ENCODE measurements at regions not wholly inside any gene's neighbourhood (a gene's known extent, or its start where the extent isn't known, plus 50 kb on each side); places are given as distances from the start of the nearest gene placed in this dataset.

GRCh38 chrX:125742811-125743210, 423.1 kb downstream of the TEX13C start:
- TF ChIP-seq, protein P1, sequence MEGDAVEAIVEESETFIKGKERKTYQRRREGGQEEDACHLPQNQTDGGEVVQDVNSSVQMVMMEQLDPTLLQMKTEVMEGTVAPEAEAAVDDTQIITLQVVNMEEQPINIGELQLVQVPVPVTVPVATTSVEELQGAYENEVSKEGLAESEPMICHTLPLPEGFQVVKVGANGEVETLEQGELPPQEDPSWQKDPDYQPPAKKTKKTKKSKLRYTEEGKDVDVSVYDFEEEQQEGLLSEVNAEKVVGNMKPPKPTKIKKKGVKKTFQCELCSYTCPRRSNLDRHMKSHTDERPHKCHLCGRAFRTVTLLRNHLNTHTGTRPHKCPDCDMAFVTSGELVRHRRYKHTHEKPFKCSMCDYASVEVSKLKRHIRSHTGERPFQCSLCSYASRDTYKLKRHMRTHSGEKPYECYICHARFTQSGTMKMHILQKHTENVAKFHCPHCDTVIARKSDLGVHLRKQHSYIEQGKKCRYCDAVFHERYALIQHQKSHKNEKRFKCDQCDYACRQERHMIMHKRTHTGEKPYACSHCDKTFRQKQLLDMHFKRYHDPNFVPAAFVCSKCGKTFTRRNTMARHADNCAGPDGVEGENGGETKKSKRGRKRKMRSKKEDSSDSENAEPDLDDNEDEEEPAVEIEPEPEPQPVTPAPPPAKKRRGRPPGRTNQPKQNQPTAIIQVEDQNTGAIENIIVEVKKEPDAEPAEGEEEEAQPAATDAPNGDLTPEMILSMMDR (IDR thresholded peaks at IDR 0.05; ENCODE audit: low read depth, low read length) = no peak
- Histone ChIP-seq H3K36me3 (no peaks in the 10 kb centered on the region), H3K27ac (no peak overlapping the region), H3K9me3 (ENCODE audit: severe bottlenecking) (no peaks in the 10 kb centered on the region), H3K27me3 (ENCODE audit: insufficient read depth, low read depth, severe bottlenecking) (no peaks in the 10 kb centered on the region), H3K4me3 (ENCODE audit: low read depth, low read length) (no peak overlapping the region)
- no peak for DNase-seq

- Histone ChIP-seq H3K27me3 (ENCODE audit: insufficient read depth, low read depth, severe bottlenecking) (peaks cover 4% of the 10 kb centered on the region), H3K36me3 (no peaks in the 10 kb centered on the region), H3K27ac (no peak overlapping the region), H3K9me3 (ENCODE audit: severe bottlenecking) (no peaks in the 10 kb centered on the region), H3K4me3 (ENCODE audit: low read depth, low read length) (no peak overlapping the region)
- TF ChIP-seq, protein P1 (IDR thresholded peaks at IDR 0.05; ENCODE audit: low read depth, low read length) = no peak
- no peak for DNase-seq
Measured at GRCh38 chrX:125744914-125745313, 421.2 kb downstream of the DCAF12L2 start.

DNA sequence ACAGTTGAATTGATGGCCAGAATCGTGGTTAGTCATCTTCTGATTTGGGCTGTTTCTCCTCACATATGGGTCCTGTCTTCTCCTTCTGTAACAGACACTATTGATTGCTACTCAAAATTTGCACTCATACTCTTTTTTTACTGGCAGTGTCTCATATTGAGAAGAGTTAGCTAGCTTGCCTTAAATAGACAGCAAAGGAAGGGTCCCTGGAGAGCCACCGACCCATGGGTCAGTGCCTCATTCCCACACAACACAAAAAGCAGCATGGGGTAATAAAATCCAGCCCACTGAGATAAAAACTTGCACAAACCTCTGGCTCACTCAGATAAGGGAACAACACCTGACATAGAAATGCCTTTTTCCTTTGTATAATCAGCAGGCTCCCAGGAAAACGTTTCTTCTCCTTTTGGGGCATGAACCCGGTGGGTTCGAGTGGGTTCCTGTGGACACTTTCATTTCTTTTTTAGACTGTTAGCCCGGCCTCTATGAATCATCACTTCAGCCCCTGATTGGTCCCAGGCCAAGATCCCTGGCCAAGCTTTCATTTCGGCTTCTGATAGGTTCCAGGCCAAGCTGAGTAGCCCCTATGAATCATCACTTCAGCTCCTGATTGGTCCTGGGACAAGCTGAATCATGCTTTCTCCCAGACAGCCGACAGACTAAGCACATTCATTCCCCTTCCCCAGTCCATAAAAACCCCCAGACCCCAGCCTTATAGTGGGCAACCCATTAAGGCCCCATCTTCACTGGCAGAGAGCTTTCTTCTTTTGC, 408.1 kb downstream of the DCAF12L2 start:
- DNase-seq = no peak
- Histone ChIP-seq H3K27me3 (ENCODE audit: insufficient read depth, low read depth, severe bottlenecking) (peaks cover 25% of the 10 kb centered on the region), H3K4me3 (ENCODE audit: low read depth, low read length) (no peak overlapping the region), H3K27ac (no peak overlapping the region), H3K9me3 (ENCODE audit: severe bottlenecking) (no peaks in the 10 kb centered on the region), H3K36me3 (no peaks in the 10 kb centered on the region)
- TF ChIP-seq, protein P1 (IDR thresholded peaks at IDR 0.05; ENCODE audit: low read depth, low read length) = no peak

DNA sequence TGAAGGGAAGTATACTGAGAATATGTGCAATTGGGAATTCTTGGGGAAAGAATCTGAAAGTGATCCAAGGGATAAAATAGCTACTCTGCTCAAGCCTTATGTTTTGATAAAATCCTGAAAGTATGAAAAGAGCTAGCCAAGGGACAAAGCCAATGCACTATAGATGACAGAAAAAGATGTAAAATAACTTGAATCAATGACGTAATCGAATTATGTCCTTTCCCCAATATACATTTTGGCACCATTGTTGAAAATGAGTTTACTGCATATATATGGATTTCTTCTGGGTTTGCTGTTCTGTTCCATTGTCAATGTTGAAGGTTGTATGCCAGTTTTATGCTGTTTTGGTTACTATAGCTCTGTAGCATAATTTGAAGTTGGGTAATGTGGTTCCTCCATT, 407.3 kb downstream of the DCAF12L2 start:
- no peak for DNase-seq
- TF ChIP-seq, protein P1 (IDR thresholded peaks at IDR 0.05; ENCODE audit: low read depth, low read length) = no peak
- no peaks in the 10 kb centered on the region for H3K36me3 ChIP-seq
- no peak overlapping the region for H3K4me3 ChIP-seq (ENCODE audit: low read depth, low read length)
- H3K9me3 ChIP-seq (ENCODE audit: severe bottlenecking) = no peaks in the 10 kb centered on the region
- no peak overlapping the region for H3K27ac ChIP-seq
- peaks cover 25% of the 10 kb centered on the region for H3K27me3 ChIP-seq (ENCODE audit: insufficient read depth, low read depth, severe bottlenecking)

GRCh38 chrX:125762954-125763353, 403.1 kb downstream of the DCAF12L2 start:
- H3K36me3 ChIP-seq = no peaks in the 10 kb centered on the region
- no peak overlapping the region for H3K4me3 ChIP-seq (ENCODE audit: low read depth, low read length)
- TF ChIP-seq, protein P1 (IDR thresholded peaks at IDR 0.05; ENCODE audit: low read depth, low read length) = no peak
- no peak for DNase-seq
- peaks cover 20% of the 10 kb centered on the region for H3K27me3 ChIP-seq (ENCODE audit: insufficient read depth, low read depth, severe bottlenecking)
- no peak overlapping the region for H3K27ac ChIP-seq
- H3K9me3 ChIP-seq (ENCODE audit: severe bottlenecking) = no peaks in the 10 kb centered on the region

DNA sequence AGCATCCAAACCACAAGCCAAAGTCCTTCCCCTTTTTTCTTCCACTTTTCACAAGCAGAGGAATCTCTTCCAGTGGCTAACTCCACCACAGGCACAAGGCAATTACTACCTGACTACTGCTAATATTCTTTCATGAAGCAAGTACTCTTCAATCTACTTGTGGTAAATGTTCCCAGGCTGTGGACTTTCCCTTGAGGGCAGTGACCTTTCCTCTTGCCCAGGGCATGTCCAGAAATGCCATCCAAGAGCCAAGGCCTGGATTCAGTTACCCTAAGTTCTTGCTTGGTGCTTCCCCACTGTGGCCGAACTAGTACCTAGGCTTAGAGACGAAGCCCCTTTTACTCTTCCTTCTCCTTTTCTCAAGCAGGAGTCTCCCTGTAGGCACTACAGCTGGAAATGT, 400.7 kb downstream of the DCAF12L2 start:
- no peak for DNase-seq
- no peaks in the 10 kb centered on the region for H3K36me3 ChIP-seq
- no peak overlapping the region for H3K27ac ChIP-seq
- no peaks in the 10 kb centered on the region for H3K9me3 ChIP-seq (ENCODE audit: severe bottlenecking)
- TF ChIP-seq, protein P1 (IDR thresholded peaks at IDR 0.05; ENCODE audit: low read depth, low read length) = no peak
- H3K27me3 ChIP-seq (ENCODE audit: insufficient read depth, low read depth, severe bottlenecking) = peaks cover 8% of the 10 kb centered on the region
- H3K4me3 ChIP-seq (ENCODE audit: low read depth, low read length) = no peak overlapping the region
